ENCODE measurements at regions not wholly inside any gene's neighbourhood (a gene's known extent, or its start where the extent isn't known, plus 50 kb on each side); places are given as distances from the start of the nearest gene placed in this dataset.

DNA sequence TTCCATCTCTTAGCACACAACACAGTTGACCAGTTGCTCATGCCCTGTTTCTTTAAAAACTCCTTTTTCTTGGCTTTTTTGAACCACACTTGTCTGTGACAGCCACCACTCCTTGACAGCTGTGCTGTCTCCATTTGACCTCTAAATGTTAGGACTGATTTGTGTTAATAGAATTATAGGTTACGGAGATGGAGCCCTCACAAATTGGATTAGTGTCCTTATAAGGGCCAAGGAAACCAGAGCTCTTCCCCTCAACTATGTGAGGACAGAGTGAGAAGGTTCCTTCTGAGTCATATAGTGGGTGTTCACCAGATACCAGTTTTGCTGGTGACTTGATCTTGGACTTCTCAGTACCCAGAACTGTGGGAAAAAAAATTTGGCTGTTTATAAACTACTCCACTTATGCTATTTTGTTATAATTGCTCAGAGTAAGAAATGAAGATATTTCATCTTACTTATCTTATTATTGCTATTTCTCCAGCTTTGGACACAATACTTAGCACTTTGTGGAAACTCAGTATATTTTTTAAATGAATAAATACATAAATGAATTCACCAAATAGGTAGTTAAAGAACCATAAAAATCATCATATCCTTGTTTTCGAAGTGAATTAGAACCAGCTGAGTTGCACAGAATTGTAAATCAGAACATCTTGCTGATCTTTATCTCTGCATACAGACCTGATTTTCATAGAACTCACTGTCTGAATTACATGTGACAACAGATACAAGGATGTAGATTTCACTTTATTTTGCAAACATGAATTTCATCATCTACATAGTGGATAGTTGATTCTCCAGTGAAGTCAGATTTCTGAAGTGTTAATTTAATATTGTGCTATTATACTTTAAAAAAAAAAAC, 598.5 kb upstream of the IRAK1BP1 start:
- Histone ChIP-seq H3K9me3 (no peaks in the 10 kb centered on the region), H3K4me3 (no peak overlapping the region), H3K36me3 (no peaks in the 10 kb centered on the region), H3K27me3 (no peaks in the 10 kb centered on the region), H3K4me1 (no peaks in the 10 kb centered on the region), H3K27ac (no peak overlapping the region)
- no peak for DNase-seq
- TF ChIP-seq, protein P1, sequence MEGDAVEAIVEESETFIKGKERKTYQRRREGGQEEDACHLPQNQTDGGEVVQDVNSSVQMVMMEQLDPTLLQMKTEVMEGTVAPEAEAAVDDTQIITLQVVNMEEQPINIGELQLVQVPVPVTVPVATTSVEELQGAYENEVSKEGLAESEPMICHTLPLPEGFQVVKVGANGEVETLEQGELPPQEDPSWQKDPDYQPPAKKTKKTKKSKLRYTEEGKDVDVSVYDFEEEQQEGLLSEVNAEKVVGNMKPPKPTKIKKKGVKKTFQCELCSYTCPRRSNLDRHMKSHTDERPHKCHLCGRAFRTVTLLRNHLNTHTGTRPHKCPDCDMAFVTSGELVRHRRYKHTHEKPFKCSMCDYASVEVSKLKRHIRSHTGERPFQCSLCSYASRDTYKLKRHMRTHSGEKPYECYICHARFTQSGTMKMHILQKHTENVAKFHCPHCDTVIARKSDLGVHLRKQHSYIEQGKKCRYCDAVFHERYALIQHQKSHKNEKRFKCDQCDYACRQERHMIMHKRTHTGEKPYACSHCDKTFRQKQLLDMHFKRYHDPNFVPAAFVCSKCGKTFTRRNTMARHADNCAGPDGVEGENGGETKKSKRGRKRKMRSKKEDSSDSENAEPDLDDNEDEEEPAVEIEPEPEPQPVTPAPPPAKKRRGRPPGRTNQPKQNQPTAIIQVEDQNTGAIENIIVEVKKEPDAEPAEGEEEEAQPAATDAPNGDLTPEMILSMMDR (IDR thresholded peaks at IDR 0.05): no peak
- TF ChIP-seq POLR2A (IDR thresholded peaks at IDR 0.05): no peak

DNA sequence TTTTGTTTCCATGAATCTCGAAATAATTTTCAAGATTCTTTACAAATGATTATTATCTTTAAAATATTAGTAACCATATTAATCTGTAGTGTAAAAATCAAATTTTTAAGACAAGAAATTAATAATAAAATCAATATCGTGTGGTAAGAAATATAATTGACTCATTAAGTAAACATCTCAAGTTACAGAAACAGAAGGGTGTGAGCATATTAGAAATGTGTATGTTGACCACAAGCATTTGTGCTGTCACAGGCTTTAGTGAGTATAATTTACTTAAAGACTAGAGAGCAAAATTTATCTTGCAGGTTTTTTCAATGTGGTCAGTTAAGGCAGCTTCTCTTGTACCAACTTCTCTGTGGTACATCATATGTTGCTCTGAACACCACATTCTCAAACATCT, 566.5 kb upstream of the IRAK1BP1 start:
- H3K36me3 ChIP-seq: no peaks in the 10 kb centered on the region

DNA sequence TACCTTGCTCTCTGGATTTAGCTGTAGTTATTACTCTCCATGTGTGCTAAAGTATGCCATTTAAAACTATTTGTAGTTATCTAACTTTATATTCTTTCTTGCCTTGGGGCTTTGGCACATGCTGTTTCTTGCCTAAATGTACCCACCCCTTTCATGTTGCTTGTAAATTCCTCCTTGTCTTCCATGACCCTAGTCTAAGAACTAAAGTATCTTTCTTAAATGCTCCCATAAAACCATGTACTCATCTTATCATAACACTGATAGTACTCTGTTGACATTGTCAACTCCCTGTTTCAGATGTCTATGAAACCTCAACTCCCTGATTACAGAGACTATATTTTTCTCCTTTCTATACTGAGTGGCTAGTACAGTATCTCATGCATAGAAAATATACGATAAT, 564.9 kb upstream of the IRAK1BP1 start:
- Histone ChIP-seq H3K27ac (no peak overlapping the region), H3K36me3 (no peaks in the 10 kb centered on the region), H3K9me3 (no peaks in the 10 kb centered on the region), H3K27me3 (no peaks in the 10 kb centered on the region), H3K4me3 (no peak overlapping the region), H3K4me1 (no peaks in the 10 kb centered on the region)
- TF ChIP-seq, protein P1 (IDR thresholded peaks at IDR 0.05): no peak
- TF ChIP-seq POLR2A (IDR thresholded peaks at IDR 0.05): no peak
- no peak for DNase-seq

More for the DNA sequence above, 566.5 kb upstream of the IRAK1BP1 start:
- no peak for TF ChIP-seq POLR2A (IDR thresholded peaks at IDR 0.05)
- TF ChIP-seq, protein P1 (IDR thresholded peaks at IDR 0.05): no peak
- H3K27me3 ChIP-seq: no peaks in the 10 kb centered on the region
- no peak for DNase-seq
- no peak overlapping the region for H3K4me3 ChIP-seq
- no peak overlapping the region for H3K27ac ChIP-seq
- H3K4me1 ChIP-seq: no peaks in the 10 kb centered on the region
- H3K9me3 ChIP-seq: no peaks in the 10 kb centered on the region

DNA sequence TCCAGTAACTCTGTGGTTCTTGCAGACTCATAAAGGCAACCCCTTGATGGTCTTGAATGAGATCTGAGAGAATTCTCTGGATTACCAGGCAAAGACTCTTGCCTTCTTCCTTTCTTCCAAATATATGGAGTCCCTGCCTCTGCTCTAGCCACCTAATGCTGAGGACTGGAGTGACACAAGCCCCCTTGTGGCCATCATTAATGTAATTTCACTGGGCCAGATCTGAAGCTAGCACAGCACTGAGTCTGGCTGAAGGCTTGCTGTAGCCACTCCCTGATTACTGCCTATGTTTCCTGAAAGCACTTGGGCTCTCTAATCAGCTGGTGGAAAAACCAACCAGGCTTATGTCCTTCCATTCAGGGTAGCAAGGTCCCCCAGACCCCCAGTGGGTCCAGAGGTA, 559.3 kb upstream of the IRAK1BP1 start:
- no peak overlapping the region for H3K4me3 ChIP-seq
- DNase-seq: no peak
- TF ChIP-seq, protein P1 (IDR thresholded peaks at IDR 0.05): no peak
- TF ChIP-seq POLR2A (IDR thresholded peaks at IDR 0.05): no peak
- no peaks in the 10 kb centered on the region for H3K9me3 ChIP-seq
- no peaks in the 10 kb centered on the region for H3K36me3 ChIP-seq
- H3K4me1 ChIP-seq: no peaks in the 10 kb centered on the region
- no peak overlapping the region for H3K27ac ChIP-seq
- no peaks in the 10 kb centered on the region for H3K27me3 ChIP-seq

DNA sequence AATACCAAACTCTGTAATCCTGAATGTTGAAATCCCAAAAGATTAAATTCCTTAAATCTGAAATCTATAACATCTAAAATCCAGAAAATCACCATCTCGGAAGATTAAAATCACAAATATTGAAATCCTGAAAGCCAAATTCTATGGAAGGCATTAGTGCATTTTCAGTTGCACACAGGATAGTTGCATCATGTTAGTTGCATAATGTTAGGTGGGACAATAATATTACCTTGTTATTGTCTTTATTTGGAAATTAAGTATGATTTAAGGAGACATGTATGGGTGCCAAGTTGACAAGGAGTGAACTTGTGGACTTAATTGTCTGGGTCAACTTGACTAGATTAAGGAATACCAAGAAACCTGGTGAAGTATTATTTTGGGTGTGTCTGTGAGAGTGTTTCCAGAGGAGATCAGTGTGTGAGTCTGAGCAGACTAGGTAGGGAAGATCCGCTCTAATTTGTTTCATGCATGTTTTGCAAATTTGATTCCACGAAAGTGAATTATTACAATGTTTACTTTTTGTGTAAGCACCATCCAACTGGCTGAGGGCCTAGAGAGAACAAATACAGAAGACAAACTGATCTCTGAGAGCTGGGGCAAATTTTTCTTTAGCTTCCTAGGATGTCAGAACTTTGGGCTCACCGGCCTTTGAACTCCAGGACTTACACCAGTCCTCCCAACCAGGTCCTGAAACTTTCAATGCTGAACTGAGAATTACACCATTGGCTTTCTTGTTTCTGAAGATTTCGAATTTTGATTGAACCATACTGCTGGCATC, 545.1 kb upstream of the IRAK1BP1 start:
- Histone ChIP-seq H3K4me1 (no peaks in the 10 kb centered on the region), H3K36me3 (no peaks in the 10 kb centered on the region), H3K9me3 (no peaks in the 10 kb centered on the region), H3K27me3 (no peaks in the 10 kb centered on the region), H3K4me3 (no peak overlapping the region), H3K27ac (no peak overlapping the region)
- DNase-seq: no peak
- no peak for TF ChIP-seq POLR2A (IDR thresholded peaks at IDR 0.05)

DNA sequence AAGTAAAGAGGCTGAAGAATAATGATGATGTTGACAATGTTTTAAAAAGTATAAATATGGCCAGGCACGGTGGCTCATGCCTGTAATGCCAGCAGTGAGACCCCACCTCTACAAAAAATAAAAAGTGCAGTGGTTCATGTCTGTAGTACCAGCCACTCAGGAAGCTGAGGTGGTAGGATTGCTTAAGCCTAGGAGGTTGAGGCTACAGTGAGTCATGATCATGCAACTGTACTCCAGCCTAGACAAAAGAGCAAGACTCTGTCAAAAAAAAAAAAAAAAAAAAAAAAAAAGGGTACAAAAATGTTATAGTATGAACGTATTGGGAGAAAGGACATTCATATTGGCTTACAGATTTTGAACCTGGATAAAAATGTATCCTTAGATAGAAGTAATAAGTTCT, 543.1 kb upstream of the IRAK1BP1 start:
- H3K4me3 ChIP-seq: no peak overlapping the region

More for the DNA sequence above, 543.1 kb upstream of the IRAK1BP1 start:
- DNase-seq: no peak
- Histone ChIP-seq H3K36me3 (no peaks in the 10 kb centered on the region), H3K27me3 (no peaks in the 10 kb centered on the region), H3K4me1 (no peaks in the 10 kb centered on the region), H3K27ac (no peak overlapping the region), H3K9me3 (no peaks in the 10 kb centered on the region)
- TF ChIP-seq POLR2A (IDR thresholded peaks at IDR 0.05): no peak
- TF ChIP-seq, protein P1 (IDR thresholded peaks at IDR 0.05): no peak

Data from Peyer's patch (tissue), 4 donors.